Keratinocyte (primary cell): ENCODE measurements at regions not wholly inside any gene's neighbourhood (a gene's known extent, or its start where the extent isn't known, plus 50 kb on each side); places are given as distances from the start of the nearest gene placed in this dataset.

ENCODE experiments used
- DNase-seq: peaks from one replicate; pipeline ENCODE4 v3.0.0-alpha.2; 2011; ENCODE audit warnings: low read depth, missing footprints, low spot score
- FAIRE-seq: peaks from 2 replicates; lab custom pipeline; 2011; peaks lifted over from hg19 to GRCh38; lab: Jason Lieb, UNC
- H2AFZ ChIP-seq: 2 replicates; pipeline ENCODE4 v1.6.0; 2012; ENCODE audit warnings: low read length, control low read depth, inconsistent platforms; ENCODE audit not compliant: control insufficient read depth
- H3K27ac ChIP-seq: 2 replicates; pipeline ENCODE4 v1.5.1; 2011; ENCODE audit warnings: low read length; ENCODE audit not compliant: control insufficient read depth, insufficient read depth
- H3K27me3 ChIP-seq: 3 replicates; pipeline ENCODE4 v1.6.0; 2011; ENCODE audit warnings: low read length; ENCODE audit not compliant: control insufficient read depth, insufficient read depth; ENCODE audit errors: extremely low read depth
- H3K36me3 ChIP-seq, 2 experiments: 2 replicates in 1 of 2; 3 replicates in 1 of 2; pipeline ENCODE4 v1.5.1; 2011; ENCODE audit warnings: low read length in 2 of 2, mild to moderate bottlenecking in 1 of 2; ENCODE audit not compliant: control insufficient read depth in 2 of 2, insufficient read depth in 2 of 2; ENCODE audit errors: extremely low read depth in 1 of 2
- H3K4me1 ChIP-seq: 3 replicates; pipeline ENCODE4 v1.5.1; 2011; ENCODE audit warnings: low read length; ENCODE audit not compliant: control insufficient read depth, insufficient read depth; ENCODE audit errors: extremely low read depth
- H3K4me2 ChIP-seq: 3 replicates; pipeline ENCODE4 v1.6.0; 2011; ENCODE audit warnings: low read depth, low read length; ENCODE audit not compliant: control insufficient read depth, insufficient read depth; ENCODE audit errors: extremely low read depth
- H3K4me3 ChIP-seq, 3 experiments: fragments of 200-600 bp in 1 of 3; sonication (generic) in 1 of 3; 2 replicates in 2 of 3; 3 replicates in 1 of 3; pipeline ENCODE4 v1.5.1; 2011 to 2016; ENCODE audit warnings: low read length in 3 of 3, mild to moderate bottlenecking in 3 of 3, control low read depth in 2 of 3, inconsistent platforms in 1 of 3, low read depth in 1 of 3, mixed read lengths in 1 of 3, mixed run types in 1 of 3, moderate library complexity in 1 of 3; ENCODE audit not compliant: control insufficient read depth in 2 of 3, insufficient read depth in 2 of 3; ENCODE audit errors: extremely low read depth in 1 of 3
- H3K79me2 ChIP-seq: 2 replicates; pipeline ENCODE4 v1.6.0; 2012; ENCODE audit warnings: low read length; ENCODE audit not compliant: control insufficient read depth, insufficient read depth
- H3K9ac ChIP-seq: 3 replicates; pipeline ENCODE4 v1.6.0; 2011; ENCODE audit warnings: low read length; ENCODE audit not compliant: control insufficient read depth, insufficient read depth; ENCODE audit errors: extremely low read depth
- H3K9me1 ChIP-seq: 3 replicates; pipeline ENCODE4 v1.6.0; 2011; ENCODE audit warnings: low read length; ENCODE audit not compliant: control insufficient read depth, insufficient read depth; ENCODE audit errors: extremely low read depth
- H3K9me3 ChIP-seq: 2 replicates; pipeline ENCODE4 v1.5.1; 2012; ENCODE audit warnings: low read depth, low read length; ENCODE audit not compliant: control insufficient read depth
- H4K20me1 ChIP-seq: 3 replicates; pipeline ENCODE4 v1.6.0; 2011; ENCODE audit warnings: low read length; ENCODE audit not compliant: control insufficient read depth, insufficient read depth; ENCODE audit errors: extremely low read depth
- EZH2 ChIP-seq: IDR thresholded peaks from one replicate; pipeline ENCODE4 v1.6.1; 2012; ENCODE audit warnings: inconsistent platforms, mild to moderate bottlenecking, low read length, moderate library complexity
- dilution Hi-C: fragments of 300-500 bp; cut with MboI; formaldehyde crosslinking; loops from one replicate; pipeline ENCODE4 v1.7.0; 2020; ENCODE audit warnings: low sequenced_read_pairs; ENCODE audit not compliant: extremely low pct_ligation_motif_present
- TF ChIP-seq, protein P1 (sequence below), 3 experiments: IDR thresholded peaks in 1 of 3; conservative IDR thresholded peaks in 1 of 3; optimal IDR thresholded peaks in 1 of 3; 2 replicates in 2 of 3; 3 replicates in 1 of 3; pipeline versions ENCODE3 to v1.5.1; 2011; ENCODE audit warnings: low read length in 3 of 3, mild to moderate bottlenecking in 3 of 3, moderate library complexity in 2 of 3, control low read depth in 1 of 3, inconsistent platforms in 1 of 3; ENCODE audit not compliant: insufficient read depth in 2 of 3; ENCODE audit errors: extremely low read depth in 1 of 3

DNA sequence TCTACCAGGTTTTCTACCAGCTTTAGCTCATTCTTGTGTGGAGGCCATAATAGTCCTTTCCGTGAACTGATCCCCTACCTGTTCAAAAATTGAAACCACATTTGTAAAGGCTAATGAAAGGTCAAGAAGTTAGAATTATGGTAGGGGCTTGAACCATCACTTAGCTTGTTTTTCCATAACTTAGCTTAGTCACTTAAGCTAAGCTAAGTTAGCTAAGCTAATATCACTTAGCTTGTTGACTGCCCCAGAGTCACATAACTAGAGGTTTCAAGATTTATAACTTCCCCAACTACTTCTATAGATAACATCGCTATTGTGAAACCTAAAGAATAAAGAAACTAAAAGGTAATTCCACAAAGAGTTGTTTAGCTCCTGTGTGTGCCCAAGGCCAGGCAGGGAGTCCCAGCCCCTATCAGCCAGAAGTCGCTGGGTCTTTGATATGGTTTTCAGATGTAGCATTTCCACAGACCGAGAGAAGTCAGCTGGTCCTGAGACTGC, 131.8 kb downstream of the VEGFA start:
- no peak overlapping the region for H3K9ac ChIP-seq
- H3K36me3 ChIP-seq: no peaks in the 10 kb centered on the region
- H3K9me1 ChIP-seq: no peaks in the 10 kb centered on the region
- H3K4me1 ChIP-seq: no peaks in the 10 kb centered on the region
- H3K27ac ChIP-seq: no peak overlapping the region
- DNase-seq (no peak), FAIRE-seq (no peak)
- peaks cover under 1% of the 10 kb centered on the region for H3K27me3 ChIP-seq
- no peaks in the 10 kb centered on the region for H3K79me2 ChIP-seq
- no peaks in the 10 kb centered on the region for H4K20me1 ChIP-seq
- dilution Hi-C loops: no loop called here
- H2AFZ ChIP-seq: no peak overlapping the region
- no peak overlapping the region for H3K4me2 ChIP-seq
- H3K4me3 ChIP-seq: no peak overlapping the region
- no peaks in the 10 kb centered on the region for H3K9me3 ChIP-seq
- TF ChIP-seq EZH2: no peak
- TF ChIP-seq, protein P1, sequence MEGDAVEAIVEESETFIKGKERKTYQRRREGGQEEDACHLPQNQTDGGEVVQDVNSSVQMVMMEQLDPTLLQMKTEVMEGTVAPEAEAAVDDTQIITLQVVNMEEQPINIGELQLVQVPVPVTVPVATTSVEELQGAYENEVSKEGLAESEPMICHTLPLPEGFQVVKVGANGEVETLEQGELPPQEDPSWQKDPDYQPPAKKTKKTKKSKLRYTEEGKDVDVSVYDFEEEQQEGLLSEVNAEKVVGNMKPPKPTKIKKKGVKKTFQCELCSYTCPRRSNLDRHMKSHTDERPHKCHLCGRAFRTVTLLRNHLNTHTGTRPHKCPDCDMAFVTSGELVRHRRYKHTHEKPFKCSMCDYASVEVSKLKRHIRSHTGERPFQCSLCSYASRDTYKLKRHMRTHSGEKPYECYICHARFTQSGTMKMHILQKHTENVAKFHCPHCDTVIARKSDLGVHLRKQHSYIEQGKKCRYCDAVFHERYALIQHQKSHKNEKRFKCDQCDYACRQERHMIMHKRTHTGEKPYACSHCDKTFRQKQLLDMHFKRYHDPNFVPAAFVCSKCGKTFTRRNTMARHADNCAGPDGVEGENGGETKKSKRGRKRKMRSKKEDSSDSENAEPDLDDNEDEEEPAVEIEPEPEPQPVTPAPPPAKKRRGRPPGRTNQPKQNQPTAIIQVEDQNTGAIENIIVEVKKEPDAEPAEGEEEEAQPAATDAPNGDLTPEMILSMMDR (optimal IDR thresholded peaks at IDR 0.05 in 1 of 3, IDR thresholded peaks at IDR 0.05 in 1 of 3, conservative IDR thresholded peaks at IDR 0.05 in 1 of 3; ENCODE audit: extremely low read depth in 1 of 3, insufficient read depth in 2 of 3, low read length in 3 of 3): no peak

DNA sequence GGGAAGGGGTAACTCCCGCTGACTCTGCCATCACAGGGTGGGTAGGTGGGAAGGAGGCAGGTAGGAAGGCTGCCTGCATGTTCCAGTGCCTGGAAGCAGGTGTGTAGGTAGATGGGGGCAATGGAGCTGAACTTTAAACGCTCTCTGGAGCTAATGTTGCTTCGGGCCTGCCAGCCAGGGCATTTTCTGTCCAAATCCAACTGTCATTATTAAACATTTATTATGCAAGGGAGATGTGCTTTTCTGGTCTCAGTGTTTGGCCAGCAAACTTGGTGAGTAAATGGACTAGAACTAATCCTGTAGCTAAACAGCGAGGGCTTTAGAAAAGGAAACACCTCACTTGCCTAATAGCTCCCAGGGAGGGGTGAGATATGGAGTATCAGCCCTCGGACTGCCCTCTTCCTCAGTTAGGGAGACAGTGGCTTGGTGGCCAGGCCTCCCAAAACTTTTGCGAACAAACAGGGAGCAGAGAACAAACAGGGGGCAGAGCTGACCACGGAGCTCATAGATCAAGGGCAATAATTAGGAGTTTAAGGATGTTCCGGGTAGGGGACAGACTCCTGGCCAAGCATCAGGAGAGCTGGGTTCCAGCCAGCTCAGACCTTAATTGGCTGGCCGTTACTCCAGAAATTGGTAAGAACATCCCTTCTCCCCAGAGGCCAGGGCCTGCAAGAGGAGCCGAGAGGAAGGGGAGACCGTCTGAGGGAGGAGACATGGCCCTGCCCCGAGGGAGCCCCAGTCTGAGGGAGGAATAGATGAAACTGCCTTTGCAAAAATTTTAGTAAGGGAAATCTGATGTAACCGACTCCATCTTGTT, 131.1 kb downstream of the VEGFA start:
- Histone ChIP-seq H2AFZ (no peak overlapping the region), H3K9me3 (no peaks in the 10 kb centered on the region), H3K9ac (no peak overlapping the region), H4K20me1 (no peaks in the 10 kb centered on the region), H3K27ac (no peak overlapping the region), H3K4me1 (no peaks in the 10 kb centered on the region), H3K4me2 (no peak overlapping the region), H3K4me3 (no peak overlapping the region), H3K36me3 (no peaks in the 10 kb centered on the region), H3K79me2 (no peaks in the 10 kb centered on the region), H3K9me1 (no peaks in the 10 kb centered on the region), H3K27me3 (no peaks in the 10 kb centered on the region)
- no peak for FAIRE-seq
- dilution Hi-C loops: no loop called here
- no peak for DNase-seq
- TF ChIP-seq EZH2: no peak
